Caki2 (cell line): ENCODE measurements at regions not wholly inside any gene's neighbourhood (a gene's known extent, or its start where the extent isn't known, plus 50 kb on each side); places are given as distances from the start of the nearest gene placed in this dataset.
"Not testable (repeated sequence)": the region's sequence is repeated elsewhere in the genome, so short reads cannot be mapped to it uniquely, and the experiment has no call there.

Source experiments
- DNase-seq: peaks from one replicate; pipeline ENCODE4 v3.0.0-alpha.2; 2015; ENCODE audit warnings: low read depth
- in situ Hi-C: cut with HindIII; loops from 2 replicates; pipeline ENCODE4 v1.10.0; 2016; ENCODE audit warnings: low sequenced_read_pairs, low pct_unique_long_range_greater_than_20kb, mixed read lengths

DNA sequence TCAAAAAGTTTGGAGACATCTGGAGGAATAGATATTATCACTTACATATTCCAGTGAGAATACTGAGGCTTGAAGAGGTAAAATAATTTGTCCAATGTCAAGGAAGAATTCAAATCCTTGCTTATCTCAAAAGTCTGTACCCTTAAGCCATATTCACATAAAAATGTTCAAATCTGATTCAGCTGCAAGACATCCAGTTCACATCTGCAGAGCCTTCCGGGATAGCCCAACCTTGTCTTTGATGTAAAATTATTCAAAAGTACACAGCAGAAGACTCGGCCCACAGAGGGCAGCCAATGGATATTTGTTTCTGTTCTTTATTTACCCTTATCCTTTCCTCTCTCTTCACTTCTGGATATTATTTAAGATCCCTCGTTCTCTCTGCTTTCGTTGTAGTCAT is 1183.8 kb upstream of the WWC1 start:
- no peak for DNase-seq
- in situ Hi-C loops, result no loop called here

DNA sequence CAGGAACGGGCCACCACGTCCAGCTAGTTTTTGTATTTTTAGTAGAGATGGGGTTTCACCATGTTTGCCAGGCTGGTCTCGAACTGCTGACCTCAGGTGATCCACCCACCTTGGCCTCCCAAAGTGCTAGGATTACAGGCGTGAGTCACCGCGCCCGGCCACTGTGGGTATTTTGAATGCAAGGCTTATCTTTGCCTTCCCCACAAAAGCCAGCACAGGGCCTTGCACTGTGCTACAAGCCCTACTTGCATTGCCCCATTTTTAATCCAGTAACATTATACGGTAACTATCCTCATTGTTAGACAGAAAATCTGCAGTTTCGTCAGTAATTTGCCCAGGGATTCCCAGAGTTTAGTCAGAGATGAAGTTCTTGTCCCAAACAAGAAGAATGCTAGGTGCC is 1183.2 kb upstream of the WWC1 start:
- in situ Hi-C loops, DNase-seq: not testable (repeated sequence)

DNA sequence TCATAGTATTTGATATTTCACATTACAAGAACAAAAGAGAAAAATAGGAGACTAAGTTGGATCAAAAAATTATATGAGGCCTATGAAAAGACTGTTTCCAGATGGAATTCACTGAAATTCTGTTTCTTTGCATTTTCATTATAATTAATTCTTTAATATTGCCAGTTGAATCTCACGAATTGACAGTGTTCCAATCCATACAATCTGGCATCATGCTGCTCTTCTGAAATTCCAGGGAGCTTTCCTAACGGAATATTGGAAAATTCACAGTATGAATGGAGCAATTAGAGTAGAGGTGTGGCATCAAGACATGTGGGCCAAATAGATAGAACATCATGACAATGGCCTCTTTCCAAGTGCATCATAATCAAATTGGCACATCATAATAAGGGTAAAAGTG is 1178.9 kb upstream of the WWC1 start:
- no peak for DNase-seq
- in situ Hi-C loops, result no loop called here

DNA sequence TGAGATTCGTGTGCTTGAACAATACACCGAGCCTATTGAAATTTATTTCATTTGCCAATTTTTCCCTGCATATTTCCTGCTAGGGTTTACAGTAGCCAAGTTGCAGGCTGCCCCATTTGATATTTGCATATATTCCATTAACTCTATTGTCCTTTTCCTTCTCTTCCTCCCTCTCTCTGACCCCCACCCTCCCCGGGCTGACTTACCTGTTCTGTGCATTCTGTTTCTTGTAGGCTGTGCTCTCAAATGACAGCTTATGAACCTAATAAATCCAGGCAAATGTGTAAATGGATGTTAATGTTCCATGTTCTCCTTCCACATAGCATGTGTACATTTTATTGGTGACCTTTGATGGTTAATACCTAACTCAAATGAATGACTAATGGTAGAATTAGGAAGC is 1169.2 kb upstream of the WWC1 start:
- in situ Hi-C loops, result no loop called here
- DNase-seq, result no peak

DNA sequence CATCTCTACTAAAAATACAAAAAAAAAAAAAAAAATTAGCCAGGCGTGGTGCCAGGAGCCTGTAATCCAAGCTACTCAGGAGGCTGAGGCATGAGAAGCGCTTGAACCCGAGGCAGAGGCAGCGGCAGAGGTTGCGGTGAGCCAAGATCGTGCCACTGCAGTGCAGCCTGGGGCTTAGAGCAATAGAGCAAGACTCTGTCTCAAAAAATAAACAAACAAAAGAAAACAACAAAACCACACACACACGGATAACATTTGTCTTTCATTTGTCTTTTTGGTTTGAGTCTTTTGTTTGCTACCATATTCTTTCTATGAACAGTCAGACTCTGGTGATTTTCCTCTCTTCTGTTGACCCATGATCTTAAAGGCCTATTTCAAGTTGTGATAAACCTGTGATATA is 1168.3 kb upstream of the WWC1 start:
- DNase-seq, result no peak
- in situ Hi-C loops, result no loop called here

DNA sequence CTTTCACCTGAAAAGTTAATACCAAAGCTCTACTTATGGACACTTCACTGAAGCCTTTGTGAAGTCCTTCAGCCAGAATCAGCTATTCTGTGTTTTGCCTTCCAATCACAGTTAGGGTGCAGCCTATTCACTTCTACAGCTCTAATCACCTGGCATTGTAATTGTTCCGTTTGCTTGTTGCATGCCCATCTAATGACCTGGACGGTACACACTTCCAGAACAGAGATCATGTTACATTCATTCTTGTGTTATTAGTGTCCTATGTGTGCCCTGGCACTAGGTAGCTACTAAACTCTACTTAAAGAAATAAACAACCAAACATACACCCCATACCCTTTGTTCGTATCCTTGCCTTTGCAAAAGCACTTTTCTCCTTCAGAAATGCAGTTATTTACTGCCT is 1162.9 kb upstream of the WWC1 start:
- DNase-seq, result no peak
- in situ Hi-C loops, result no loop called here

DNA sequence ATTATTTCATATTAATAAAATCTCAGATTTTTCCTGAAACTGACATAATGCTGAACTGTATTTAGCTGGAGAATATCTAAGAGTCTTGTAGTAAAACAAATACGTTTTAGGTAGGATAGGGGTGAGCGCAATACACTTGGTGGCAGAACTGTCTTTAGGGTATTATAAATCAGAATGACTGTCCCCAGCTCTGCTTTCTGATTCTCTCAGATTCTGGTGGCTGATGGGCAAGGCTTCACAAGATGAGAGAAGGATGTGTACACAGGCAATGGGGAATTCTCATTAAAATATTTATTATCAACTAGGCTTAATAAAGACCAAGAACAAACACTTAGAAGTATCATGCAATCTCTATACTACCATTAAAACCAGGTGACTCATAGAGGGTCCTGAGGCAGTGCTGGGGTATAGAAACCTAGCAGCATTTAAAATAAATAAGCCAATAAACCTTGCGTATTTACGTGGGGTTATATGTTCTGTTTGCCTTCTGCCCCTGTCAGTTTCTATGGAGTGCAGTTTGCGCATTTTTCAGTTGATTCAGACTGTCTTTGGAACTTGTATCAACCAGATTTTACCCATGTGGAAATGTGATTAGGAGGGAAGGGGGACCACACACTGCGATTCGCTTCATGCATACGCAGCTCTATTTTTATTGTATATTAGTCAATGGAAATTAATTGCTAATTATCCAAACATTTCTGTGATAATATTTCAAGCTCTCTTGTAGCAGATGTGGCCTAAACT is 1150.7 kb upstream of the WWC1 start:
- in situ Hi-C loops, result no loop called here

DNA sequence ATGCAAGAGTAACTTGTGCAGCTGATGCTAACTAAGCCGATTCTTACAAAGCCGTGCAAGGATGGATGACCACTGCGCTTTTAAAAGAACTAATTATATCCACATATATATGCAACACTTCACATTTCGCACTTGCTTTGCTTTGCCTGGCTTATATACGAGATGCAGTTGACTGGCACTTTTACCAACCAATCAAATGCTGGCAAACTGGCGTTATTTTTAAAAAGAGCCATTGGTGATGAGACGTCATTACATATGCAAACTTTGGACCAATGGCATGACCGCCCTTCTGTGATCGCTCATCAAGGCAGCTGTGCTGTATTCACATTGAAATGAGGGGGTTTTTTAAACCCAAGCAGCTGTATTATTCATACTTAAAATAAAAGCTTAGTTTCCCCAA is 1147.7 kb upstream of the WWC1 start:
- DNase-seq, result no peak
- in situ Hi-C loops, result no loop called here

More for the DNA sequence above, 1150.7 kb upstream of the WWC1 start:
- DNase-seq, result no peak

DNA sequence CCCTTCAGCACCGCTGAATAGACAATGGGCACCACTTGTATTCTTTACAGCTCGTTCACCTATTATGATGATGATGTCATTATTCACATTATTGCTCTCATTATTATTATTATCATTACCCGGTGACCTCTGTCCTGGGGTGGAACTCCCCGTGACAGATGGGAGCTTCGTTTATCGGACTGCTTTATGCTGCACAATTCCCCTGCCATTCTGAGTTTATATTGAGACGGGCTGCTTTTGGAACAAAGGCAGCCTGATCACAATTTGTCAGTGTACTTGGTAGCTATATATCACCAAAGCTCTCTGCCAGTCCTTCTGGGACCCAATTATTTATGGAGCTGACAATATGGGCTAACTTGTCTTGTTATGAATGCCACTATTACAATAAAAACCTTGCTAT is 1145.6 kb upstream of the WWC1 start:
- in situ Hi-C loops, result no loop called here

DNA sequence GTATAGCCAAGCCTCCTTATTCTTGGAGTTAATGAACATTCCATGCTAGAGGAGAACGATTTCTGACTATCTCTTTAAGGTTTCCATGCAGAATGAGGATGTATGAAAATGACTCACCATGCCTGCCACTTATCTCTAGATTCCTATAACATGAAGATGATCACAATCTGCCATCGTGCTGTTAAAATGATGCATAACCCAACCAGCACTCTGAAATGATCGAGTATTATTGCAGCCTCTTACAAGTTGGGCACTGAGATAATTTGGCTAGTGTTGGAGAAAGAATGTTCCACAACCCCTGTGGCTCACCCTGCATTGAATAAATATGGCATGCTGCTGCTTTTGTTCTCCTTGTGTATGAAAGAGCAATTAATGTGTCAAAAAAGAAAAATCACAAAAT is 1143.6 kb upstream of the WWC1 start:
- in situ Hi-C loops, result no loop called here
- no peak for DNase-seq

More for the DNA sequence above, 1145.6 kb upstream of the WWC1 start:
- no peak for DNase-seq

DNA sequence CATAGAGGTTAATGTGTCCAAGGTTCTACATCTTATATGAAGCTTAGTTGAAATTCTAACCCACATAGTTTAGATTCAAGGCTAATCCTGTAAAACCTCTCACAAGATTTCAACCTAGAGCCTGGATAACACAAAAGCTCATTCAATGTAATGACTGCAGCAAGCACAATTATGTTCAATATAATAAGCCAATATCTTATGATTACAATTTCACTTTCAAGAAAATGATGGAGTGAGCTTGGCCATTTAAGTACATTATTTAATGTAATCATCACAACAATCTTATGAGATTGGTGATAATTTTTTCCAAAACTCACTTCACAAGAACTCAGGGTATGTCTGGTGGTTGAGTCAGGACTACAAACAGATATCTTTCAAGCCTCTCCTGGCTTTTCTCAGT is 1140.8 kb upstream of the WWC1 start:
- DNase-seq, result no peak
- in situ Hi-C loops, result no loop called here

DNA sequence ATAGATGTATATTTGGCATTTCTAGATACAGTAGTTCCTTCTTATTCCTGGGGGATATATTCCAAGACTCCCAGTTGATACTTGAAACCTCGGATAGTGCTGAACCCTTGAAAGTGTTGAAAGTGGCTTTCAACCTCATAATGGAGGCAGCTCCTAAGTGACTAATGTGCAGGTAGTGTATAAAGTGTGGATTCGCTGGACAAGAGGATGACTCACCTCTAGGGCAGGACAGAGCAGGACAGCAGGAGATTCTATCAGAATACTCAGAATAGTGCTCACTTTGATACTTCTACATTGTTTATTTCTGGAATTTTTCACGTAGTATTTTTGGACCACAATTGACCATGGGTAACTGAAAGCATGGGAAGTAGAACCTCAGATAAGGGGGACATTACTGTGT is 1138.9 kb upstream of the WWC1 start:
- in situ Hi-C loops, result no loop called here
- no peak for DNase-seq

DNA sequence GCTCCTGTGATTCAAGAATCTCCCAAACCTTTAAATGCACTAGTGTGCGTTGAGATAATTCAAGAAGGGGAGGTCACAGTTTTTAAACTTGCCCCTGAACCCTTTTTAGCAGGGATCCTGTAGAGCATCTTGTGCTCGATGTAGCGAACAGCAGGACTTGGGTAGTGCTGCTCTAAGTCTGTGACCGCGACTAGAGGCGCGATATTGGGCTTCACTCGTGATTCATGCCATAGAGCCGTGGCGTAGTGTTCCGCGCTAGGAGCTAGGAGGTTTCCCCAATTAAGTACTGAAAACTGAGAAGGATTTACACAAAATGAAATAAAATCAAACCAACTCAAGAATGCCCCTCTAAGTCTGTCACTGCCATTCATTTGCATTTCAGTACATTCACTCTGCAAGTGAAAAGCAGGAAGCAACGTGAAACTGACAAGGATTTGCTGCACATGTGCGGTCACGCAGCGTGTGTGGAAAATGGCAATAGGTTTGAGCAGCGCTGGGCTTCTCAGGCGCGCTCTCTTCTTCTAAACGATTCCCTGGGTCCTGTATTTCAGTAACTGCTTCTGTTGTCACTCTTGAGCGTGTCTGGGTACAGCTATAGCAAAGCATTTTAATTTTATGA is 1135.9 kb upstream of the WWC1 start:
- in situ Hi-C loops, result no loop called here
- DNase-seq, result no peak

DNA sequence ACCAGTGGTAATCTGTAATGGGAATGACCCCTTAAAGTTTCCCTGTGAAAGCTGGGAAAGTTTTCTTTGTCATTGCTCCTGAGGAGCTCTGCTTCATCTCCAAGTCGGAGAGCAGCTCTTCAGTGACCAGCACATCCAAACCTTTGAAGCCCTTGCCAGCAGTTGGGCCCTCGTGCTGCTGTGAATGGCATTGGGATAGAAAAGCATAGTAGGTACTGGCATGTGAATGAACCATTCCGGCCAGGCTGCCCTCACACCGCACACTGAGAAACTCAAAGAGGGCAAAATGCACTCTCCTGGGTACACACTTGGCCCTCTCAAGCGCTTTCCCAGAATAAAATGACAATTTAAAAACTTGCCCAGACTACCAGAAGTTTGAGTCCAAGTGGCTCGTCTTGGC is 1135.0 kb upstream of the WWC1 start:
- no peak for DNase-seq
- in situ Hi-C loops, result no loop called here

DNA sequence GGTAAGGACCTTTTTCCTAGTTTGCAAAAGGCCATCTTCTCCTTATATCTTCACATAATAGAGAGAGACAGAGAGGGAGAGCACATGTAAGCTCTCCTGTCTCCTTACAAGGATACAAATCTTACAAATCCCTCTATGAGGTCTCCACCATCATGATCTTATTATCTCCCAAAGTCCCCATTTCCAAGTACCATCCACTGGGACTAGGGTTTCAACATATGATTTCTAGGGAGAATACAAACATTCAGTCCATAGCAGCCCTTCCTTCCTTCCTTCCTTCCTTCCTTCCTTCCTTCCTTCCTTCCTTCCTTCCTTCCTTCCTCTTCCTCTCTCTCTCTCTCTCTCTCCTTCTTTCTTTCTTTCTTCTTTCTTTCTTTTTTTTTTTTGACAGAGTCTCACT is 1132.9 kb upstream of the WWC1 start:
- no peak for DNase-seq
- in situ Hi-C loops, result no loop called here

DNA sequence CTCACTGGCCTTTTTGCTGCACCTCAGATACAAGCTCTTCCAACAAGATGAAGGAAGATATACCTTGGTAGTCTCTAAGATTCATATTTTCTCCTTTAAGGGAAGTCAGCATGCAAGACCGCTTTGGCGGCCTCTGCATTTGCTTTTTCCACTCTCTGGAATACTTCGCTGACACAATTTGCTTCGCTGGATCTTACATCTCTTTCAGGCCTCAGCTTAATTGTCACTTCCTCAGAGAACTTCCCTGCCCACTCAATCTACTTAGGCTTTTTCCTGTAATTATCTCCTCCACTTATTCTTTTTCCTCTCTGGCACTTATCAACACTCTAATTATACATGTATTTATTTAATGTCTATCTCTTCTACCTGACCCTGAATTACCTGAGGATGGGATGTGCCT is 1131.1 kb upstream of the WWC1 start:
- in situ Hi-C loops, result no loop called here
- no peak for DNase-seq

DNA sequence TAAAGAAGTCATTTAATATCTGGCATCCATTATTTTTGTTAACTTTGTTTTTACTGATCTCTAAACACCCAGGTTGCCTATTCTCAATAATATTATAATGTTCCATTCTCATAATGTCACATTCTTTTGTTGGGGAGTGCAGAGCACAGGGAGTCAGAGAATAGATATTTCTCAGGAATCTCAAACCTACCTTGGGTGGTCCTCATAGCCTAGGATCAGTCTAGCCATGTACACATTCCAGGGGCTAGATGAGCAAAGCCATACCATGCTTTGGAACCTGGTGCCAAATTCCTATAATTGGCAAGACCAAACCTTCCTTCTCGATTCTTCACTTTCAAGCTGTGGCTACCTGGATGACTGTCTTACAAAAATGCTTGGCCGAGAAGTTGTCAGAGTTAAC is 1124.7 kb upstream of the WWC1 start:
- no peak for DNase-seq
- in situ Hi-C loops, result no loop called here

DNA sequence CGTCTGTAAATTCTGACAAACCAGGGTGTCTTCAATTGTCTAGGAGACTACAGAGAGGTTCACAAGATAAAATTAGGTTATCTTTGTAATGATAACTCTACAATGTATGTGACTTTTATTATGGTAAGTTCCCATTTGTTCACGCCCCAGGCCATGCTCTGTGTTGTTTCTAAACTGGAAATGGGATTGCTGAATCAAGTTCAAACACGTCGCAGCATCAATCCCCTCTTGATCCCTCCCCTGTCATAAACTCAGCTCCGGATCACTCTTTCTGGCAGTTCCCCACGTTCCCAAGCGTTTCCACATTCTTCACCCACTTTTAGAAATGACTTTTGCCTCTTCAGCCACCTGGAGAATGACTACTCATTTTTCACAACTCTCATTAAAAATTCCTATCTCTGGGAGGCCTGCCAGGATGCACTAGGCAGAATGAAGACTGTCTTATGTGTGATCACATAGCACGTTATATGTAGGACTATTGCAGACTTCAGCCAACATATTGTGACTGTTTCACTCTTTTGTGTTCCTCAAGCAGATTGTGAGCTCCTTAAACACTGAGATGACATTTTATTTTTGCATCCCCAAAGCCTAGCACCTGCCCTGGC is 1124.2 kb upstream of the WWC1 start:
- in situ Hi-C loops, result no loop called here
- no peak for DNase-seq

DNA sequence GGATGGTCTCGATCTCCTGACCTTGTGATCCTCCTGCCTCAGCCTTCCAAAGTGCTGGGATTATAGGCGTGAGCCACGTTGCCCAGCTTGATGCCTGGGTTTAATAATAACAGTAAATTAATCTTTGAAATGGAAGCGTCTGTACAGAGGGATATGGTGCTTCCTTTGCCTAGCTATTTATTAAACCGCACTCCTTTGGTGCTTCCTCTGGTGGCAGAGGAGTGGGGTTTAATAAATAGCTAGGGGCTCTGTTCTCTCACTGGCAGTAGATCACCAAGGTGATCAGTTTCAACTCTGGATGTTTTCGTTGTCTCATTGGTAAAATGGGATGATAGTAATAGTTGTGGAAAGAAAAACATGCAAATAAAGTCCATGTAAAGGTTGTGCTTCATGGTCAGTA is 1122.5 kb upstream of the WWC1 start:
- in situ Hi-C loops, result no loop called here
- no peak for DNase-seq

DNA sequence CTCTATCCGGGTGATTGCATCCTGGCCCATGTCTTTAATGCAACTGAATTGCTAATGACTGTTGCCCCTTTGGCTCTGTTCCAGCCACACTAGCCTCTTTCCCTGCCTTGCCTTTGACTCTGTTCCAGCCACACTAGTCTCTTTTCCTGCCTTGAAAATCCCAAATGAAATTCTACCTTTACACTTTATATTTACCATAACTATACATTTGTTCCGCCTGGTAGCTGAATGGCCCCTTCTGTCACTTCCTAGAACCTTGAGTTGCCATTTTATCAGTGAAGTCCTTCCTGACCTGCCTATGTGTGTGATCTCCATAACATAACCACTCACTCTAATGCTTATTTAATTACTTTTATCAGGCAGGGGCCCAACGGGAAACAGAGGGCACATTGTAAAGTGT is 1120.4 kb upstream of the WWC1 start:
- in situ Hi-C loops, result no loop called here

More for the DNA sequence above, 1120.4 kb upstream of the WWC1 start:
- no peak for DNase-seq
